Thyroid gland (tissue), 4 donors: ENCODE measurements at regions not wholly inside any gene's neighbourhood (a gene's known extent, or its start where the extent isn't known, plus 50 kb on each side); places are given as distances from the start of the nearest gene placed in this dataset.

Experiments used
- POLR2A ChIP-seq, 2 donors: fragments of 450-650 bp; IDR thresholded peaks; one replicate each; pipeline ENCODE4 v1.6.1; 2017; ENCODE audit warnings: antibody characterized with exemption in 2 of 2, mild to moderate bottlenecking in 2 of 2, moderate library complexity in 1 of 2
- TF ChIP-seq, protein P1 (sequence below), 6 experiments: fragments of 200-600 bp in 3 of 6; fragments of 450-650 bp in 3 of 6; sonication (generic) in 3 of 6; IDR thresholded peaks; one replicate each; pipeline ENCODE4 v1.5.1; 2016 to 2019; ENCODE audit warnings: antibody characterized with exemption in 6 of 6, mild to moderate bottlenecking in 2 of 6, inconsistent platforms in 1 of 6, moderate library complexity in 1 of 6

DNA sequence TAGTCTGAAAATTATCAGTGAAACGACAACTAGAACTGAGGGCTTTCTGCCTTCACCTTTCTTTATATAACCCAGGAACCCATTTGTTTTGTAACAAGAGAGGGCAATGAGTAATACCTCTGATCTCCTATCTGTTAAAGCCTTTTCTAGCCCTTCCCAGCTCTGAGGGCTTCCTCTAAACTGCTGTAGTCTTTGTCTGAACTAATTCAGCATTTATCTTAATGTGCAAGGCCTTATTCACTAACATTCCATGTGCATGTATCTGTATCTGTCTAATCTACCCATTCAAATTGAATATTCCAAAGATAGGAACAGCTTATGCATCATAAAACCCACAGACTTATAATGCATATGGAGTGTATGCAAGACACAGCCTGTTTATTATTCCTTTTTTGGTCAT lies 167.1 kb downstream of the LYPLAL1 start:
- no peak for TF ChIP-seq POLR2A (IDR thresholded peaks at IDR 0.05)
- TF ChIP-seq, protein P1, sequence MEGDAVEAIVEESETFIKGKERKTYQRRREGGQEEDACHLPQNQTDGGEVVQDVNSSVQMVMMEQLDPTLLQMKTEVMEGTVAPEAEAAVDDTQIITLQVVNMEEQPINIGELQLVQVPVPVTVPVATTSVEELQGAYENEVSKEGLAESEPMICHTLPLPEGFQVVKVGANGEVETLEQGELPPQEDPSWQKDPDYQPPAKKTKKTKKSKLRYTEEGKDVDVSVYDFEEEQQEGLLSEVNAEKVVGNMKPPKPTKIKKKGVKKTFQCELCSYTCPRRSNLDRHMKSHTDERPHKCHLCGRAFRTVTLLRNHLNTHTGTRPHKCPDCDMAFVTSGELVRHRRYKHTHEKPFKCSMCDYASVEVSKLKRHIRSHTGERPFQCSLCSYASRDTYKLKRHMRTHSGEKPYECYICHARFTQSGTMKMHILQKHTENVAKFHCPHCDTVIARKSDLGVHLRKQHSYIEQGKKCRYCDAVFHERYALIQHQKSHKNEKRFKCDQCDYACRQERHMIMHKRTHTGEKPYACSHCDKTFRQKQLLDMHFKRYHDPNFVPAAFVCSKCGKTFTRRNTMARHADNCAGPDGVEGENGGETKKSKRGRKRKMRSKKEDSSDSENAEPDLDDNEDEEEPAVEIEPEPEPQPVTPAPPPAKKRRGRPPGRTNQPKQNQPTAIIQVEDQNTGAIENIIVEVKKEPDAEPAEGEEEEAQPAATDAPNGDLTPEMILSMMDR (IDR thresholded peaks at IDR 0.05) = no peak
